GM18873 (cell line): ENCODE measurements at regions not wholly inside any gene's neighbourhood (a gene's known extent, or its start where the extent isn't known, plus 50 kb on each side); places are given as distances from the start of the nearest gene placed in this dataset.
A peak's percentile ranks its signal among the peaks of the same experiment; 100 is the strongest.

ENCODE experiments used
- ATAC-seq: cut with Tn5 transposase; IDR thresholded peaks from one replicate; pipeline ENCODE4 v1.9.1; 2021; ENCODE audit warnings: mild to moderate bottlenecking, moderate library complexity, moderate number of reproducible peaks; ENCODE audit not compliant: unreplicated experiment, low FRiP score

- no peak for ATAC-seq
Measured at GRCh38 chr20:10916312-10916711, 242.5 kb upstream of the JAG1 start.

GRCh38 chr20:10917826-10918225 lies 244.0 kb upstream of the JAG1 start:
- ATAC-seq: no peak

DNA sequence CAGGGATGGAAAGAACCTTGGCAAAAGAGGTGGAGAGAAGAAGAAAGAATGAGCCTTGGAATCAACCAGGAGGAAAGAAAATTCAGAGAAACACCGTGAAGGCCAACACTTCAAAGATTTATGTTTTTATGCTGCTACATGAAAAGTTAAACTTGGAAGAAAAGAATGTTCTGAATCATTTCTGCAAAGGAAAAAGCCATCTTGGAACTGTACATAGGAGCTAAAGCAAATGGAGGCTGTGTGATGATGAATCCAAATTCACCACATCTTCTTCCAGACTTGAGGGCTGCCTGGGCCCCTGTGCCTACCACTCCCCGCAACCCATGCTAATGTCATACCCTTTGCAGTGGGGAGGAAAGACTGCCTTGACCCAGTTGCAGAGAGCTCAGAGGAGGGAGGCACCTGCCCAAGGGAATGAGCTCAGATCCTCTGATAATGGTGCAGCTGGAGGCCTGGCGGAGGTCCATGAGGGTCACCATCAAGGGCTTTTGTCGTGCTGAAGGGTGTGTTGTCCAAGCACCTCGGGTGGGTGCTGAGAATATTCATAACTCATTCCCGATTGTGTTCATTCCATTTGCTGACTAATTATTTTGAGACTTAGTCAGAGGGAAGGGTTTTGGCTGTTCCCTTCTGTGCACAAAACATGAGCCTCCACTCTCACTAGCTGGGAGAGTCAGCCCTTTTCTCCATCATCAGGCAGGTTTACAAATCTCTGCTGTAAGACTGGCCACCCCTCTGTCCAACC lies 245.8 kb upstream of the JAG1 start:
- ATAC-seq: no peak

DNA sequence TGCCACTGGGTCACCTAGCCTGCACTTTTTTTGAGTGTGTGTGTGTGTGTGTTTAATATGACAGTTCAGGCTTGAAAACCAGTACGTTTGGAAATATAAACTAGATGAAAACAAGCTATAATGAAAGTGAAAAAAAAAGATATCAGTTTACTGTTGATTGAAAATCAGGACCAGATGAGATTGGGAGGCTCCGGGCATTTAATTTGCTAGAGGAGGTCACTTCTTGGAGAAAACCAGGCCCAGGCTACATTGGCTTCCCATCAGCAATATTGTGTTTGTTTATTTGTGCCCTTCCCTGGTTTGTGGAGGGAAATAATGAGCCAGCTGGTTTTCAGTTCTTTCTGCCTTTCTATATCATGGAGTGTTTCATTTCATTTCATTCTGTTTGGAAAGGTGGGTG lies 246.6 kb upstream of the JAG1 start:
- ATAC-seq: no peak

DNA sequence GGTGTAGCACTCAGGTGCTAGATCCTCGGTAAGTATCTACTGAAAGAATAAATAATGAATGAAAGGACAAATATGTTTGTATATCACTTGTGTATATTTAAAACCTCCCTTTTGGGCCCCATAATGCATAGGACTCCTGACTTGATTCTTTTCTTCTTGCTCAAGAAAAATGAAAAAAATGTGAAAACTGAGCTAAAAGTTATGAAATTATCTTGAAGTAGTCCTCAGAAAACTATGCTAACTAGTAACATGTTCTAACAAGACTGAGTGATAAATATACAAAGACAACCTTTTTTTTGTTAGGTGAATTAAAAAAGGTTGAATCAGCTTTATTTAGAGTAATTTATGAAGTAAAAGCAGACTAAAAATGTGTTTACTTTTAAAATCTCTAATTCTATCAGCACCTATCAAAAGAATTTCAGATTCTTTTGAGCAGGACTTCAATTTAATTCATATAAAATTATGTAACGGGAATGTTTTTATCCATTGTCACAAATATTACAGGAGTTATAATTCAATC lies 247.8 kb upstream of the JAG1 start:
- ATAC-seq: no peak

DNA sequence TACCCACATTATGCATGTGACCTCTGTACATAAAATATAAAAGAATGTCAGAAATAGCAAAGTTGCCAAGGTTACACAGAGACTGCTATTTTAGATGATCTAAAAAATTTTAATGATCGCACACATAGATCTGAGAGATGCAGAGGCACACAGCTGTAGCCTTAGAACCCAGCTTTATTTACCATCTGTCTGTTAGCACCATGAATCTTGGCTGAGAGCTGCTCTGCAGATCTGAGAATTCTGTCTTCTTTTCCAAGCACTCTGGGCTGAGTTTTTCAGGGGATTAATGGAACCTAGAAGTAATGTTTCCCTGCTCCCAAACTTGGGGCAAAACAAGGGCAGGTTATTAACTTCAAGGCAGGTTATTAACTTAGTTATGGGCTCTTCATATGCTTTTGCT lies 248.7 kb upstream of the JAG1 start:
- no peak for ATAC-seq

DNA sequence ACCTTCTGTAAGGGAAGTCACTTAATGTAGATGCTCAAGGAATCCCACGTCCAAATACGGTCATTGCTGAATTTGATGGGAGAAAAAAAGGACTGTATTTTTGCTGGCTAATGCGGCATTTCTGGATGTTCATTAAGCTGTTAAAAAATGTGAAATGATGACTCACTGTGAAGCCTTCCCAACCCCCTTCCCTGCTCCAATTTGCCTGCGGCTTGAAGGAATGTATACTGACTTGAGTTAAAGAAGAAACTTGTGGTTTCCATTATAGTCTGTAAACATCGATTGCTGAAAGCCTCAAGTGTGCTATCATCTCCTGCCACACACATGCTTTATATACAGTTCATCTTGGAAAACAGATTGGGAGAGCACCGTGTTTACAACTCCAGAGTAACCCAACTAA lies 249.1 kb upstream of the JAG1 start:
- ATAC-seq: no peak

DNA sequence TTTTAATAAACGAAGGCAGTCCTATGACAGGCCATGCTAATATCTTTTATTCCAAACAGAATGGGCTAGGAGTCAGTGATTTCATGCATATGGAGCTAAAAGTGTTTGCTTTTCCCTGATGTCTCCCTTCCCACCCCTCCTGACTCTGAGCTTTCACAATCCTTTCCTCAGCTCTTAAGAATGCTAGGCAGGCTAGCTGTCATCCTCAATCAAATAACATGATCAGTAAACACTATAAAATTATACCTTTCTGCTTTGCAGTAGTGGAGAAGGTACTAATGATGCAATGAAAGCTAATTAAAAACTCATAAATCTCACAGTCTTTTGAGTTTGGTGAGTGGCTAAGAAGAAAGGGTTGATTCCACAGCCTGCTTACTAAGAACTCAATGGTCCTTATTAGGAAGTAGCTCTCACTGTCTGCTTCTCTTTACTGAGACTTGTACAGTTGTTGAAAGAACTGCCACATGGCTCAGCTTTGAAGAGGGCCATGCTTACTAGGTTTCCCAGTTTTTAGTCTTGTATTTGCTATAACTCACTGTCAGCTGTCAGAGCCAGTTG lies 250.9 kb upstream of the JAG1 start:
- ATAC-seq: no peak

- ATAC-seq: no peak
Measured at GRCh38 chr20:10925767-10926166, 252.0 kb upstream of the JAG1 start.

- no peak for ATAC-seq
Measured at GRCh38 chr20:10927011-10927583, 253.3 kb upstream of the JAG1 start.

- ATAC-seq: no peak
Measured at GRCh38 chr20:10927936-10928840, 254.4 kb upstream of the JAG1 start.

- no peak for ATAC-seq
Measured at GRCh38 chr20:10928841-10929421, 255.1 kb upstream of the JAG1 start.

GRCh38 chr20:10935658-10936402 lies 262.0 kb upstream of the JAG1 start:
- ATAC-seq: no peak

DNA sequence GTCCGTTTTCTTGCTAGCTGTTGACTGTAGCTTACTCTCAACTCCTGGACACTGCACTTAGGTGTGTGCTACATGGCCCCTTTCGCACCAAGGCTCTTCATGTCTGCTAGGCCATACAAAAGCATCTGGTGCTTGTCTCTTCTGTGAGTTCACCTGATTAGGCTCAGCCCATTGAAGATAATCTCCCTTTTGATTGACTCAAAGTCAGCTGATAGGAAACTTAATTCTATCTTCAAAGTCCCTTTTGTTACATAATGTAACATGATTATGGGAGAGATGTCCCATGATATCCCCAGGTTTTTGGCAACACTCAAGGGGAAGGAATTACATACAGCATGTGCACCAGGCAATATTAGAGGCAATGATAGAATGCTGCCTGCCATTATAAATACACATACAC lies 263.0 kb upstream of the JAG1 start:
- no peak for ATAC-seq

- ATAC-seq: no peak
Measured at GRCh38 chr20:10939331-10939941, 265.6 kb upstream of the JAG1 start.

GRCh38 chr20:10940941-10941340 lies 267.1 kb upstream of the JAG1 start:
- peak; percentile 82 for ATAC-seq

- no peak for ATAC-seq
Measured at GRCh38 chr20:10943686-10944265, 270.0 kb upstream of the JAG1 start.

DNA sequence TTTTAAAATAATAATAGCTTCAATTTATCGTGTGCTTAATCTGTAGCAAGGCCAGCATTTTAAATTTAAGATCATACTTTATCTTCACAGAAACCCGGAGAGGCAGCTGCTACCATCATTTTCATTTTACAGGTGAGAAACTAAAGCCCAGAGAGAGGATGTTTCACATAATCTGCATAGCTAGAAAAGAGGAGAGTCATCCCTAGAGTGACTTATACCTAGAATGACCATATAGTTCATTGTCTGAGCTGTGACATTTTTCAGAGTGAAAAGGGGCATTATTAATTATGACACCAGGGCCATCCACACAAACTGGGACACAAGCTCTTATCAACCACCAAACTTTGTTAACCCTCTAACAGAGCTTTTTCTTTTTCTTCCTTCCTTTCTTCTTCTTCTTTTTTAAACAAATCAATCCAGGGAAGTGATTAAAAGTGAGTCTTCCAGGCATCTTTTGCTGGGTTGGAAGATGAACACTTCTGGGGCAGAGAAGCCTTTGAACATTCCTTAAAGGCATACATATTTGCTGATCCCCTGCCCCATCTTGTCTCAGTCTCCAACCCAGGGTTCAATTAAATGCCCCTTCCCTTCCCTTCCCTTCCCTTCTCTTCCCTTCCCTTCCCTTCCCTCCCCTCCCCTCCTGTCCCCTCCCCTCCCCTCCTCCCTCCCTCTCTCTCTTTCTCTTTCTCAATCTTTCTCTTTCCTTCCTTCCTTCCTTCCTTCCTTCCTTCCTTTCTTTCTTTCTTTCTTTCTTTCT lies 272.5 kb upstream of the JAG1 start:
- no peak for ATAC-seq
